AG09319 (cell line): ENCODE measurements at regions not wholly inside any gene's neighbourhood (a gene's known extent, or its start where the extent isn't known, plus 50 kb on each side); places are given as distances from the start of the nearest gene placed in this dataset.

Experiments used
- DNase-seq: peaks from one replicate; pipeline ENCODE4 v3.0.0-alpha.2; 2010; ENCODE audit warnings: low read depth; ENCODE audit errors: extremely low read depth
- CTCF ChIP-seq: IDR thresholded peaks from 2 replicates; pipeline ENCODE4 v1.5.1; 2011; ENCODE audit warnings: low read depth, mild to moderate bottlenecking, inconsistent platforms, low read length, moderate library complexity

GRCh38 chr6:14917109-14917910 is 328.6 kb upstream of the JARID2 start:
- no peak for DNase-seq
- no peak for TF ChIP-seq CTCF

- TF ChIP-seq CTCF: no peak
- no peak for DNase-seq
These were observed 327.5 kb upstream of the JARID2 start for GRCh38 chr6:14918200-14918907.

- no peak for DNase-seq
- TF ChIP-seq CTCF: no peak
These were observed 326.7 kb upstream of the JARID2 start for GRCh38 chr6:14919038-14919670.

- DNase-seq: no peak
- no peak for TF ChIP-seq CTCF
These were observed 325.6 kb upstream of the JARID2 start for GRCh38 chr6:14920276-14920675.

GRCh38 chr6:14921170-14921569 is 324.7 kb upstream of the JARID2 start:
- TF ChIP-seq CTCF: no peak
- no peak for DNase-seq

- DNase-seq: no peak
- no peak for TF ChIP-seq CTCF
These were observed 323.8 kb upstream of the JARID2 start for GRCh38 chr6:14921878-14922671.
